CD4-positive, alpha-beta memory T cell (primary cell): ENCODE measurements at regions not wholly inside any gene's neighbourhood (a gene's known extent, or its start where the extent isn't known, plus 50 kb on each side); places are given as distances from the start of the nearest gene placed in this dataset.

Experiments used
- CTCF ChIA-PET: fragments of 350-600 bp; sonication (Branson Sonifier 250); formaldehyde crosslinking; loops from one replicate; lab custom pipeline; 2021; ENCODE audit warnings: inconsistent platforms; ENCODE audit not compliant: partially characterized antibody; lab: Charles Lee
- POLR2A ChIA-PET: fragments of 350-600 bp; sonication (Branson Sonifier 250); formaldehyde crosslinking; loops from one replicate; lab custom pipeline; 2021; ENCODE audit not compliant: partially characterized antibody; lab: Charles Lee
- DNase-seq, 5 donors: peaks; one replicate each; pipeline versions ENCODE4 v3.0.0 to v3.0.0-alpha.2; 2020 to 2022; ENCODE audit warnings: mixed read lengths in 1 of 5
- H3K27ac ChIP-seq: one replicate; pipeline ENCODE4 v1.7.0; 2013; ENCODE audit warnings: low read depth, low read length
- H3K27me3 ChIP-seq: 2 replicates; pipeline ENCODE4 v1.7.0; 2013; ENCODE audit warnings: mild to moderate bottlenecking, low read length, moderate library complexity; ENCODE audit not compliant: insufficient read depth
- H3K36me3 ChIP-seq: 2 replicates; pipeline ENCODE4 v1.7.0; 2013; ENCODE audit warnings: mild to moderate bottlenecking, low read length, moderate library complexity; ENCODE audit not compliant: insufficient read depth
- H3K4me1 ChIP-seq: 2 replicates; pipeline ENCODE4 v1.7.0; 2013; ENCODE audit warnings: mild to moderate bottlenecking, low read length, moderate library complexity; ENCODE audit not compliant: insufficient read depth
- H3K4me3 ChIP-seq, 2 donors: one replicate each; pipeline ENCODE4 v1.7.0; 2013; ENCODE audit warnings: low read length in 2 of 2, mild to moderate bottlenecking in 1 of 2
- H3K9me3 ChIP-seq, 2 donors: one replicate each; pipeline ENCODE4 v1.7.0; 2013; ENCODE audit warnings: low read length in 2 of 2, control low read depth in 1 of 2; ENCODE audit not compliant: control insufficient read depth in 1 of 2
- H3K27ac Mint-ChIP-seq, 7 donors: one replicate each; pipeline ENCODE4 v1.8.0; 2020 to 2021; ENCODE audit warnings: mixed read lengths in 7 of 7, mild to moderate bottlenecking in 6 of 7, inconsistent platforms in 3 of 7, moderate library complexity in 3 of 7
- H3K27me3 Mint-ChIP-seq, 2 donors: one replicate each; pipeline ENCODE4 v1.8.0; 2020 to 2021; ENCODE audit warnings: mixed read lengths in 2 of 2
- H3K36me3 Mint-ChIP-seq, 2 donors: one replicate each; pipeline ENCODE4 v1.8.0; 2020 to 2021; ENCODE audit warnings: mixed read lengths in 2 of 2, inconsistent platforms in 1 of 2, mild to moderate bottlenecking in 1 of 2
- H3K4me1 Mint-ChIP-seq, 4 donors: one replicate each; pipeline ENCODE4 v1.8.0; 2020 to 2021; ENCODE audit warnings: mixed read lengths in 4 of 4, mild to moderate bottlenecking in 1 of 4
- H3K4me3 Mint-ChIP-seq, 8 donors: one replicate each; pipeline ENCODE4 v1.8.0; 2020 to 2021; ENCODE audit warnings: mixed read lengths in 8 of 8, mild to moderate bottlenecking in 7 of 8, moderate library complexity in 6 of 8, inconsistent platforms in 3 of 8
- H3K9me3 Mint-ChIP-seq, 8 donors: one replicate each; pipeline ENCODE4 v1.8.0; 2020 to 2021; ENCODE audit warnings: mixed read lengths in 8 of 8, mild to moderate bottlenecking in 5 of 8, inconsistent platforms in 3 of 8, moderate library complexity in 1 of 8
- intact Hi-C: fragments of 100-400 bp; cut with micrococcal nuclease; formaldehyde crosslinking; loops from one replicate; pipeline ENCODE4 v1.15.1; 2023

GRCh38 chr12:90585640-90586304 lies 369.2 kb downstream of the CCER1 start:
- Mint-ChIP-seq H3K27me3 (peaks cover 0 to 2% of the 10 kb centered on the region in 2 donors), H3K36me3 (no peaks in the 10 kb centered on the region), H3K4me1 (no peaks in the 10 kb centered on the region), H3K9me3 (peaks cover 0 to 4% (median 0%) of the 10 kb centered on the region in 8 donors), H3K27ac (no peak overlapping the region), H3K4me3 (no peak overlapping the region)
- H3K27ac ChIP-seq, result no peak overlapping the region
- no peak for DNase-seq
- H3K36me3 ChIP-seq, result no peaks in the 10 kb centered on the region
- H3K4me1 ChIP-seq, result no peaks in the 10 kb centered on the region
- no peak overlapping the region for H3K4me3 ChIP-seq
- intact Hi-C loops, result no loop called here
- no peaks in the 10 kb centered on the region for H3K9me3 ChIP-seq
- POLR2A ChIA-PET, result no interaction called here
- CTCF ChIA-PET, result no interaction called here
- no peaks in the 10 kb centered on the region for H3K27me3 ChIP-seq

GRCh38 chr12:90576707-90577106 lies 378.3 kb downstream of the CCER1 start:
- H3K27me3 ChIP-seq, result no peaks in the 10 kb centered on the region
- intact Hi-C loops, result no loop called here
- no peak overlapping the region for H3K27ac ChIP-seq
- ChIA-PET POLR2A (no interaction called here), CTCF (no interaction called here)
- no peaks in the 10 kb centered on the region for H3K27me3 Mint-ChIP-seq
- DNase-seq, result no peak
- H3K4me3 Mint-ChIP-seq, result no peak overlapping the region
- no peaks in the 10 kb centered on the region for H3K4me1 Mint-ChIP-seq
- no peaks in the 10 kb centered on the region for H3K36me3 Mint-ChIP-seq
- no peaks in the 10 kb centered on the region for H3K4me1 ChIP-seq
- H3K27ac Mint-ChIP-seq, result no peak overlapping the region
- peaks cover 0 to 6% (median 3%) of the 10 kb centered on the region in 8 donors for H3K9me3 Mint-ChIP-seq
- no peak overlapping the region for H3K4me3 ChIP-seq
- H3K36me3 ChIP-seq, result no peaks in the 10 kb centered on the region
- no peaks in the 10 kb centered on the region for H3K9me3 ChIP-seq

- intact Hi-C loops, result no loop called here
- no peak overlapping the region for H3K4me3 ChIP-seq
- Mint-ChIP-seq H3K4me1 (no peaks in the 10 kb centered on the region), H3K27me3 (no peaks in the 10 kb centered on the region), H3K4me3 (no peak overlapping the region), H3K36me3 (no peaks in the 10 kb centered on the region), H3K9me3 (peaks cover 0 to 6% (median 3%) of the 10 kb centered on the region in 8 donors), H3K27ac (no peak overlapping the region)
- DNase-seq, result no peak
- no peak overlapping the region for H3K27ac ChIP-seq
- no peaks in the 10 kb centered on the region for H3K27me3 ChIP-seq
- no peaks in the 10 kb centered on the region for H3K4me1 ChIP-seq
- ChIA-PET POLR2A (no interaction called here), CTCF (no interaction called here)
- no peaks in the 10 kb centered on the region for H3K36me3 ChIP-seq
- no peaks in the 10 kb centered on the region for H3K9me3 ChIP-seq
Observed at GRCh38 chr12:90575995-90576394, 379.0 kb downstream of the CCER1 start.

DNA sequence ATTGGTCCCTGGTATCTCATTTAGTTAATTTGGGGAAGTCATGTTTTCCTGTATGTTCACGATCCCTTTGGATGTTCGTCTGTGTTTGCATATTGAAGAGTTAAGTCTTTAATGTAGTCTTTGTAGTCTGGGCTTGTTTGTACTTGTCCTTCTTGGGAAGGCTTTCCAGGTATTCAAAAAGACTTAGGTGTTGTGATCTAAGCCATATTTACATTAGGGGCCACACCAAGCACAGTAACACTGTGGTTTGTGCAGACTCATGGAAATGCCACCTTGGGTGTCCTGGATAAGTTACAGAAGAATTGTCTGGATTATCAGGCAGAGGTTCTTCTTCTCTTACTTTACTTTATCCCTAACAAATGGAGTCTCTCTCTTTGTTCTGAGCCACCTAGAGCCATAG lies 380.3 kb downstream of the CCER1 start:
- no peak overlapping the region for H3K27ac ChIP-seq
- no peaks in the 10 kb centered on the region for H3K27me3 Mint-ChIP-seq
- no peaks in the 10 kb centered on the region for H3K4me1 Mint-ChIP-seq
- H3K27ac Mint-ChIP-seq, result no peak overlapping the region
- no peaks in the 10 kb centered on the region for H3K36me3 ChIP-seq
- CTCF ChIA-PET, result no interaction called here
- H3K36me3 Mint-ChIP-seq, result no peaks in the 10 kb centered on the region
- no peaks in the 10 kb centered on the region for H3K9me3 ChIP-seq
- intact Hi-C loops, result no loop called here
- no peaks in the 10 kb centered on the region for H3K4me1 ChIP-seq
- H3K9me3 Mint-ChIP-seq, result peaks cover 0 to 6% (median 3%) of the 10 kb centered on the region in 8 donors
- POLR2A ChIA-PET, result no interaction called here
- H3K4me3 Mint-ChIP-seq, result no peak overlapping the region
- no peak for DNase-seq
- H3K4me3 ChIP-seq, result no peak overlapping the region
- no peaks in the 10 kb centered on the region for H3K27me3 ChIP-seq

DNA sequence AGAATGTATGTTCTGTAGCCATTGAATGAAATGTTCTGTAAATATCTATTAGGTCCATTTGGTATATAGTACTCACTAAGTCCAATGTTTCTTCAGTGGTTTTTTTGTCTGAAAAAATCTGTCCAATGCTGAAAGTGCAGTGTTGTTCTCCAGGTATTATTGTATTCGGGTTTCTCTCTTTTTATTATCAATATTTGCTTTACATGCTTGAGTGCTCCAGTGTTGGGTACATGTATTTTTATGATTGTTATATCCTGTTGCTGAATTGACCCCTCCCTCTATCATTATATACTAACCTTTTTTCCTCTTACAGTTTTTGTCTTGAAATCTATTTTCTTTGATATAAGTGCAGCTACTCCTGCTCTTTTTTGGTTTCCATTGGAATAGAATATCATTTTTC lies 382.2 kb downstream of the CCER1 start:
- CTCF ChIA-PET, result no interaction called here
- no peaks in the 10 kb centered on the region for H3K36me3 ChIP-seq
- Mint-ChIP-seq H3K4me1 (no peaks in the 10 kb centered on the region), H3K27me3 (no peaks in the 10 kb centered on the region), H3K36me3 (no peaks in the 10 kb centered on the region), H3K4me3 (no peak overlapping the region), H3K9me3 (peaks cover 0 to 3% (median under 1%) of the 10 kb centered on the region in 8 donors), H3K27ac (no peak overlapping the region)
- POLR2A ChIA-PET, result no interaction called here
- no peaks in the 10 kb centered on the region for H3K27me3 ChIP-seq
- H3K9me3 ChIP-seq, result no peaks in the 10 kb centered on the region
- no peak overlapping the region for H3K4me3 ChIP-seq
- DNase-seq, result no peak
- H3K27ac ChIP-seq, result no peak overlapping the region
- intact Hi-C loops, result no loop called here
- H3K4me1 ChIP-seq, result no peaks in the 10 kb centered on the region

GRCh38 chr12:90569685-90570084 lies 385.3 kb downstream of the CCER1 start:
- Mint-ChIP-seq H3K4me3 (no peak overlapping the region), H3K36me3 (peaks cover 0 to 1% of the 10 kb centered on the region in 2 donors), H3K4me1 (no peaks in the 10 kb centered on the region), H3K27ac (no peak overlapping the region), H3K9me3 (peaks cover 0 to 16% (median 6%) of the 10 kb centered on the region in 8 donors), H3K27me3 (no peaks in the 10 kb centered on the region)
- no peak for DNase-seq
- H3K9me3 ChIP-seq, result no peaks in the 10 kb centered on the region
- CTCF ChIA-PET, result no interaction called here
- H3K4me3 ChIP-seq, result no peak overlapping the region
- intact Hi-C loops, result no loop called here
- H3K36me3 ChIP-seq, result no peaks in the 10 kb centered on the region
- no peak overlapping the region for H3K27ac ChIP-seq
- H3K4me1 ChIP-seq, result no peaks in the 10 kb centered on the region
- H3K27me3 ChIP-seq, result no peaks in the 10 kb centered on the region
- POLR2A ChIA-PET, result no interaction called here

- no peak for DNase-seq
- Histone ChIP-seq H3K4me3 (no peak overlapping the region), H3K4me1 (no peaks in the 10 kb centered on the region), H3K27ac (no peak overlapping the region), H3K27me3 (no peaks in the 10 kb centered on the region), H3K36me3 (no peaks in the 10 kb centered on the region), H3K9me3 (no peaks in the 10 kb centered on the region)
- Mint-ChIP-seq H3K4me1 (no peaks in the 10 kb centered on the region), H3K27ac (no peak overlapping the region), H3K4me3 (no peak overlapping the region), H3K27me3 (peaks cover 3 to 4% of the 10 kb centered on the region in 2 donors), H3K9me3 (peaks cover 0 to 16% (median 8%) of the 10 kb centered on the region in 8 donors), H3K36me3 (peaks cover 0 to 1% of the 10 kb centered on the region in 2 donors)
- POLR2A ChIA-PET, result no interaction called here
- intact Hi-C loops, result no loop called here
- CTCF ChIA-PET, result no interaction called here
Observed at GRCh38 chr12:90562671-90563070, 392.3 kb downstream of the CCER1 start.
